IPS-NIHi11 (cell line): ENCODE measurements at regions not wholly inside any gene's neighbourhood (a gene's known extent, or its start where the extent isn't known, plus 50 kb on each side); places are given as distances from the start of the nearest gene placed in this dataset.
"Not testable (repeated sequence)": the region's sequence is repeated elsewhere in the genome, so short reads cannot be mapped to it uniquely, and the experiment has no call there.

Source experiments
- DNase-seq: peaks from one replicate; pipeline ENCODE4 v3.0.0; 2012; ENCODE audit warnings: mixed read lengths, low spot score

DNA sequence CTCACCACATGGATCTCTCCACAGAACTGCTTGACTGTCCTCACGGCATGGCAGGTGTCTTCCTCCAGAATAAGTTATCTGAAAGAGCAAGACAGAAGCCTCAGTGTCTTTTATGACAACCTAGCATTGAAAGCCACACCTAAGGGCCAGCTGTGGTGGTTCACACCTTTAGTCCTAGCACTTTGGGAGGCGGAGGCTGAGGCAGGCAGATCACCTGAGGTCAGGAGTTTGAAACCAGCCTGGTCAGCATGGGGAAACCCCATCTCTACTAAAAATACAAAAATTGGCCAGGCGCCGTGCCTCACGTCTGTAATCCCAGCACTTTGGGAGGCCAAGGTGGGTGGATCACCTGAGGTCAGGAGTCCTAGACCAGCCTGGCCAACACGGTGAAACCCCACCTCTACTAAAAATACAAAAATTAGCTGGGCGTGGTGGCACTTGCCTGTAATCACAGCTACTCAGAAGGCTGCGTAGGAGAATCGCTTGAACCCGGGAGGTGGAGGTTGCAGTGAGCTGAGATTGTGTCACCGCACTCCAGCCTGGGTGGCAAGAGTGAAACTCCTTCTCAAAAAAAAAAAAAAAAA, 180.6 kb upstream of the HAAO start:
- DNase-seq: not testable (repeated sequence)

GRCh38 chr2:42971947-42972736, 179.8 kb upstream of the HAAO start:
- no peak for DNase-seq

DNA sequence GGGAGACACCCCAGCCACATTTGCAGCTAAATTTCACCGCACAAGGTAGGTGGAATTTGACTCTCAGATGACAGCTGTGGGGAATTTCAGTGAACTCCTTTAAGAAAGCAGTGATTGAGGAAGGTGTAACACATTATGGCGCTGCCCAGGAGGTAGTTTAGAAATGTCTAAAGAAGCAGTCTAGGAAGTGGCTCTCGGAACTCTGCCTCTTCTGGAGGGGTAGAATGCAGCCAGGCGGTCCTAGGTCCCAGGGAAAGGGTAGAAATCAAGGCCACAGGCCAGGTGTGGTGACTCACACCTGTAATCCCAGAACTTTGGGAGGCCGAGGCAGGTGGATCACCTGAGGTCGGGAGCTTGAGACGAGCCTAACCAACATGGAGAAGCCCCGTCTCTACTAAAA, 179.0 kb upstream of the HAAO start:
- no peak for DNase-seq

- no peak for DNase-seq
Measured at GRCh38 chr2:42970151-42970550, 177.8 kb upstream of the HAAO start.

DNA sequence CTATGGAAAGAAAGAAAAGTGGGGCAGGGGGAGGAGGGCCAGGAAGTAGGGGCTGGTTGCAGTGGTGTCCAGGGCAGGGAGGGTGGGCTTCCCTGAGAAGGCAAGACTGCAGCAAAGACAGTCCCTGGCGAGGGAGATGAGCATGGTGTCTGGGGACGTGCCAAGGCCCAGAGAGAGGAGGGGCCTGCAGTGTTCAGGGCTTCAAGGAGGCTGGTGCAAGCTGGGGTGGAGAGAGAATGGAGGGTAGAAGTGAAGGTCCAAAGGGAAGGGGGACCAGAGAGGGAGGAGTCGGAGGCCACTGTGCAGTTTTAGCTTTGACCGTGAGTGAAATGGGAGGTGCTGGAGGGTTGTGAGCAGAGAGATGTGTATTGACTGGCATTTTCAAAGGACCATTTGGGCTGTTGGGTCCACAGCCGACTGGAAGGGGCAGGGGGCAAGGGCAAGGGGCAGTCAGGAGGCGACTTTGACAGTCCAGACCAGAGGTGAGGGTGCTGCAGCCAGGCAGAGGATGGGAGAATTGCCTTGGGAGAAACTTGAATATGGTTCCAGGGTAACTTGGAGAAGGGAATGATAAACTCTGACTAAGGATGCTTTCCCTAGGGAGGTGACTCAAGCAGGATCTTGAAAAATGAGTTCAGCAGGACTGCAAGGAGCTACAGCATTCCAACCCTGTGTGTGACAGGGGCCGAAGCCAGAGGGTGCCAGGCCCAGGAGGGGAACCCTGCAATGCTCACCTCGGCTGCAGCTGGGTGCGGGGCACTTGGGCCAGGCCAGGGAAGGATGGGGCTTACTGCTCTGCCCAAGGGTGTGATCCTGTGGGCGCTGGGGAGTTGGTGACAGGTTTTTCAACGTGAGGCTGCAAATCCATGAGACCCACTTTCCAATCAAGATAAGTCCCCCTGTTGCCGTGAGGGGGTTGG, 177.1 kb upstream of the HAAO start:
- DNase-seq: no peak

- DNase-seq: no peak
Measured at GRCh38 chr2:42967959-42968674, 175.7 kb upstream of the HAAO start.

DNA sequence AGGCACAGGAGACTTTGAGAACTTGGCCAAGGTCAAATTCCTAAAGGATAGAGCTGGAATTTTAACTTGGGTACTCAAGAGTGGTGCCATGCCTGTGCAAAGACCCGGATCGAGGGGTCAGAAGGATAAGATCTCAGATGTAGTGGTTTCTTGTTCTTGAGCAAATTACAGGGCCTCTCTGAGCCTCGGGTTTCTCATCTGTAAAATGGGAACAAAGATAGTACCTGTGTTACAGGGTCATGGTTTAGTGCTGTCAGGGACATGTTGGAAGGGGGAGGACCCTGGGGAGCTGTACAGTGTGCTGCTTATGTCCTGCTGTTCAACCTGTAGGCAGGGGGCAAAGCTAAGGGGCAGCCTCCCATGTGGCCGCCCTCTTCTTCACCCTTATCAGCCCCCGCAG, 173.5 kb upstream of the HAAO start:
- DNase-seq: no peak

- no peak for DNase-seq
Measured at GRCh38 chr2:42965196-42965595, 172.8 kb upstream of the HAAO start.

GRCh38 chr2:42964439-42965083, 172.2 kb upstream of the HAAO start:
- DNase-seq: no peak

GRCh38 chr2:42963452-42964068, 171.2 kb upstream of the HAAO start:
- no peak for DNase-seq

- DNase-seq: no peak
Measured at GRCh38 chr2:42962508-42962953, 170.1 kb upstream of the HAAO start.

GRCh38 chr2:42961961-42962360, 169.6 kb upstream of the HAAO start:
- DNase-seq: no peak

- no peak for DNase-seq
Measured at GRCh38 chr2:42961385-42961811, 169.0 kb upstream of the HAAO start.

- no peak for DNase-seq
Measured at GRCh38 chr2:42960842-42961180, 168.4 kb upstream of the HAAO start.

DNA sequence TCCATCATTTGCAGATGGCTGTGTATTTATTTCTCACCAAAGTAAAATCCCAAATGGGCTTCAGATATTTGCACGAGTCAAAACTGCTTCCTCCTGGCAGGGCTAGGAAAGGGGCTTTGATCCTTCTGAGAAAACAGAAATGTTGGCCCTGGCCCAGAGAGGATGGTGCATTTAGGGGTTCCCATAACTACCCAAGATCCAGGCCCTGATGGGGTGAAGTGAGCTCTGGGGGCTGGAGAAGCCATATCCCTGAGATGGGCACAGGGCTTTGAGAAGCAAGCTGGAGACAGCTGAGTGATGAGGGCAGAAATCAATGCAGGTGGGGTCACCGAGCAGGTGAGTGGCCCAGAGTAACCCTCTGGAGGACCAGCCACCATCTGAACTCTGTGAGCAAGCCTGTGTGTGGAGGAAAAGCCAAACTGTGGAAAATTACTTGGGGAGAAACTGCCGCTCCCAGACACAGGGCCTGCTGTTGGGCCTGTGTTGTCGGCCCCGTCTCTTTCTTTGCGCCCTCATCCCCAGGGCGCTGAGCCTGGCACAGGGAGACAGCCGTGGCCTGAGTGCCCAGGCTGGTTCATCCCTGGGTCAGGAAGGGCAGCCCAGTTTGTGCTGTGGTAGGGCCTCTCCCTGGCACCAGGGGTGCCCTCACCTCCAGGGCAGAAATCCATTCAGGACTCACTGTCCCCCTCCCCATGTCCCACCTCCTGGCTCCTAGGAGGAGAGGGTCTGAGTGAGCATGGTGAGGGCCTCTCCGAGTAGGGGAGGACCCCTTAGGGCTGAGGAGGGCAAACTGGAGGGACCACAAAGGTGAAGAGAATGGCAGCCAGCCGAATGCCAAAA, 167.8 kb upstream of the HAAO start:
- DNase-seq: no peak

GRCh38 chr2:42959234-42960001, 167.0 kb upstream of the HAAO start:
- no peak for DNase-seq

DNA sequence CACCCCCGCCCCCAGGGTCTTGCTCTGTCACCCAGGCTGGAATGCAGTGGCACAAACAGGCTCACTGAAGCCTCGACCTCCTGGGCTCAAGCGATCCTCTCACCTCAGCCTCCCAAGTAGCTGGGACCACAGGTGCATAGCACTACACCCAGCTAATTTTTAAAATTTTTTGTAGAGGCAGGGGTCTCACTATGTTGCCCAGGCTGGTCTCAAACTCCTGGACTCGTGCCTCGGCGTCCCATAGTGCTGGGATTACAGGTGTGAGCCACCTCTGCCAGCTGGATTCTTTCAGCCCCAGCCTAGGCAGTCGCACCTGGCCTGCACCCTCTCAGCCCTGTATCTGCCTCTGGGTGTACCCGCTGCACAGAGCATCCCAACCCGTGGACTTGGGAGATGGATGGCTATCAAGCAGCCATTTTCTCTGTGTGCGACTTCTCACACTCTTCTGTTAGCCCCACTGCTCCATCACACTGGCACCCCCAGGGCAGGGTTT, 166.4 kb upstream of the HAAO start:
- DNase-seq: no peak

DNA sequence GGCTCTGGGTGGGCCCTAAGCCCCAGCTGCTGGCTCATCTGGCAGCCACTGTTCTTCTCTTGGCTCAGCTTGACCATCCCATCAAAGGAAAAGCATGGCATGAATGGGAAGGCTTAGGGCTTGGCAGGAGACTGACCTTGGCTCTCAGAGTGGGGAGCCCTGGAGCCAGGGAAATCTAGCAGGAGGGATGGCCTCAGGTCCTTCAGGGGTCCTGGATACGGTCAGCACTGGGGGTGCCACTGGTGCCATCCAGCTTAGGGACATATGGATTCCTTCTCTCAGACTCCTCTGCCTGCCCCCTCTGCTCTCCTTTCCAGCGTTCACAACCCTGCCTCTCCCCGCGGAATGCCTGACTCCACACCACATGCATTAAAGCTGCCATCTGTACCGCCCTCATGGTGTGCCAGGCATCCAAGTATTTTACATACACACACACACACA, 165.5 kb upstream of the HAAO start:
- no peak for DNase-seq
